ENCODE measurements at regions not wholly inside any gene's neighbourhood (a gene's known extent, or its start where the extent isn't known, plus 50 kb on each side); places are given as distances from the start of the nearest gene placed in this dataset.

GRCh38 chr4:57548856-57549255, 438.7 kb upstream of the IGFBP7 start (continued):
- TF ChIP-seq SNAI2 (CRISPR knock-in tag; IDR thresholded peaks at IDR 0.05) (no peak), BACH2 (CRISPR knock-in tag; IDR thresholded peaks at IDR 0.05; ENCODE audit: borderline replicate concordance) (no peak), TOX (CRISPR knock-in tag; IDR thresholded peaks at IDR 0.05; ENCODE audit: borderline replicate concordance) (no peak)

GRCh38 chr4:57544811-57545654, 434.8 kb upstream of the IGFBP7 start:
- no peak for ATAC-seq
- TF ChIP-seq TCF4 (CRISPR knock-in tag; IDR thresholded peaks at IDR 0.05; ENCODE audit: borderline replicate concordance), result no peak

- no peak for ATAC-seq
Measured at GRCh38 chr4:57504797-57505530, 394.8 kb upstream of the IGFBP7 start.

GRCh38 chr4:57504139-57504538, 394.0 kb upstream of the IGFBP7 start:
- no peak for ATAC-seq
- TF ChIP-seq SNAI2 (CRISPR knock-in tag; IDR thresholded peaks at IDR 0.05), result no peak
- TF ChIP-seq ARNTL (CRISPR knock-in tag; IDR thresholded peaks at IDR 0.05; ENCODE audit: borderline replicate concordance, low read depth), result no peak
- no peak for TF ChIP-seq ZNF70 (CRISPR knock-in tag; IDR thresholded peaks at IDR 0.05)
- no peak for TF ChIP-seq ZNF565 (CRISPR knock-in tag; conservative IDR thresholded peaks at IDR 0.05; ENCODE audit: low read depth)
- no peak for TF ChIP-seq PPARA (CRISPR knock-in tag; IDR thresholded peaks at IDR 0.05; ENCODE audit: borderline replicate concordance)
- no peak for TF ChIP-seq CSDC2 (CRISPR knock-in tag; IDR thresholded peaks at IDR 0.05)
- TF ChIP-seq CSRNP3 (CRISPR knock-in tag; IDR thresholded peaks at IDR 0.05), result no peak
- TF ChIP-seq ESRRG (CRISPR knock-in tag; IDR thresholded peaks at IDR 0.05), result no peak
- TF ChIP-seq TSHZ2 (CRISPR knock-in tag; IDR thresholded peaks at IDR 0.05), result no peak
- no peak for TF ChIP-seq PATZ1 (CRISPR knock-in tag; IDR thresholded peaks at IDR 0.05; ENCODE audit: borderline replicate concordance)
- no peak for TF ChIP-seq ZFP3 (CRISPR knock-in tag; IDR thresholded peaks at IDR 0.05)
- TF ChIP-seq OSR1 (CRISPR knock-in tag; IDR thresholded peaks at IDR 0.05), result no peak
- no peak for TF ChIP-seq BACH2 (CRISPR knock-in tag; IDR thresholded peaks at IDR 0.05; ENCODE audit: borderline replicate concordance)
- TF ChIP-seq RARB (CRISPR knock-in tag; IDR thresholded peaks at IDR 0.05), result no peak
- no peak for TF ChIP-seq GLIS3 (CRISPR knock-in tag; IDR thresholded peaks at IDR 0.05)
- TF ChIP-seq CREB5 (CRISPR knock-in tag; IDR thresholded peaks at IDR 0.05; ENCODE audit: low read depth), result no peak
- no peak for TF ChIP-seq TCF4 (CRISPR knock-in tag; IDR thresholded peaks at IDR 0.05; ENCODE audit: borderline replicate concordance)

More at GRCh38 chr4:57504797-57505530, 394.8 kb upstream of the IGFBP7 start:
- TF ChIP-seq ISL1 (CRISPR knock-in tag; IDR thresholded peaks at IDR 0.05) (peak; percentile 43; the same call in 1 of the 2 replicates), CSDC2 (CRISPR knock-in tag; IDR thresholded peaks at IDR 0.05) (no peak), ZFP30 (CRISPR knock-in tag; IDR thresholded peaks at IDR 0.05) (no peak)

Data from SK-N-SH treated with all-trans-retinoic acid at 6 μM for 48 hours (cell line).